ENCODE measurements at regions not wholly inside any gene's neighbourhood (a gene's known extent, or its start where the extent isn't known, plus 50 kb on each side); places are given as distances from the start of the nearest gene placed in this dataset.

DNA sequence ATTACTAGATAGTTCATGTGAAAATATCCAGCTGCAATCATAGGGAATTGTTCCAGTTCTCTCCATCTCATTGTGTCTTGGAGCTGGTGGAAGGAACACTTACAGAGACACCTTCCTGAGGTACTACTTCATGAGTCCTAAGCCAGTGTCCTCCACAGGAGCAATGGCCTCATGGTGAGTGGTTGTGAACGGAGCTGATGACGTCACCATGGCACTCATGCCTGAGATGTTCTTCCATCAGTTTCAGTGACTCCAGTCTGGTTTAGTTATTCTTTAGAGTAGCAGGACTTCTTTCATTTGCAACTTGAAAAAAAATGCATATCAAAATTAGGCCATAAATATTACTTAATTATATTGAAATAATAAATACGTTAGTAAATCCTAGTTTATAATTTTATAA lies 418.6 kb downstream of the ZNF521 start (continued):
- TF ChIP-seq, protein P1, sequence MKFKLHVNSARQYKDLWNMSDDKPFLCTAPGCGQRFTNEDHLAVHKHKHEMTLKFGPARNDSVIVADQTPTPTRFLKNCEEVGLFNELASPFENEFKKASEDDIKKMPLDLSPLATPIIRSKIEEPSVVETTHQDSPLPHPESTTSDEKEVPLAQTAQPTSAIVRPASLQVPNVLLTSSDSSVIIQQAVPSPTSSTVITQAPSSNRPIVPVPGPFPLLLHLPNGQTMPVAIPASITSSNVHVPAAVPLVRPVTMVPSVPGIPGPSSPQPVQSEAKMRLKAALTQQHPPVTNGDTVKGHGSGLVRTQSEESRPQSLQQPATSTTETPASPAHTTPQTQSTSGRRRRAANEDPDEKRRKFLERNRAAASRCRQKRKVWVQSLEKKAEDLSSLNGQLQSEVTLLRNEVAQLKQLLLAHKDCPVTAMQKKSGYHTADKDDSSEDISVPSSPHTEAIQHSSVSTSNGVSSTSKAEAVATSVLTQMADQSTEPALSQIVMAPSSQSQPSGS (IDR thresholded peaks at IDR 0.05; ENCODE audit: low read length): no peak
- no peak for TF ChIP-seq EP300 (IDR thresholded peaks at IDR 0.05; ENCODE audit: borderline replicate concordance in 1 of 2, low read depth in 2 of 2, low read length in 2 of 2)
- no peak for TF ChIP-seq SIN3A (conservative IDR thresholded peaks at IDR 0.05 in 1 of 2, IDR thresholded peaks at IDR 0.05 in 1 of 2; ENCODE audit: low read depth in 1 of 2, low read length in 2 of 2)
- no peak for TF ChIP-seq POLR2A (IDR thresholded peaks at IDR 0.05; ENCODE audit: control extremely low read depth in 1 of 2, low read depth in 2 of 2, low read length in 2 of 2)
